ENCODE measurements at regions not wholly inside any gene's neighbourhood (a gene's known extent, or its start where the extent isn't known, plus 50 kb on each side); places are given as distances from the start of the nearest gene placed in this dataset.

- no peak overlapping the region for H3K4me3 ChIP-seq
- in situ Hi-C loops (cut with MboI; ENCODE audit: low pct_unique_long_range_greater_than_20kb in 2 of 9, low sequenced_read_pairs in 9 of 9, unreplicated experiment in 9 of 9): no loop called here
- H3K4me1 ChIP-seq (replicated peaks in 1 of 2): no peaks in the 10 kb centered on the region
- no peak overlapping the region for H3K27ac ChIP-seq
- no peak for ATAC-seq (replicated peaks in 6 of 8)
- 18 to 100% (median 92%) methylated on average over 1 to 3 of the region's 3 CpGs; no CpG with 5 or more reads in 1 of the 10 experiments for WGBS, 10 experiments
Measured at GRCh38 chr5:116905885-116906284, 331.3 kb upstream of the SEMA6A start.

DNA sequence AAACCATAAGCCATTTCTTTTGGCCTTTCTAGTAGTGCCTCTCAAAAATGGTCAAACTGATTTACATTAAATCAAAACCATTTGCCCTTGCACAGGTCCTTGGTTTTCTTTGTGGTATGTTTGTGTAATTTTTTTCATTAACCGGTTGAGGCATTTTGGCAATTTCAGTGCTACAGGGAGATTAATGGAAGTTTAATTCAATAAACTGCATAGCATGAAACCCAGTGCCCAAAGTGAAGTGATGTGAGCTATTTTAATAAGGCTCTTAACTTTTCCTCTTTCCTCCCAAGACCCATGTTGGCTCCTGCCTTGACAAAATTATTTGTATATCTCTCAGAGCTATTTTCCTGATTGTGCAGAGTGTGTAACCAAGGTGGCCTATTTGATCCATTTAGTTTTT lies 326.2 kb upstream of the SEMA6A start:
- in situ Hi-C loops (cut with MboI; ENCODE audit: low pct_unique_long_range_greater_than_20kb in 2 of 9, low sequenced_read_pairs in 9 of 9, unreplicated experiment in 9 of 9): no loop called here
- 0 to 100% (median 72%) methylated on average over 1 of the region's 1 CpG; no CpG with 5 or more reads in 2 of the 10 experiments for WGBS, 10 experiments
- no peak for ATAC-seq (replicated peaks in 6 of 8)
- no peak overlapping the region for H3K27ac ChIP-seq
- no peak overlapping the region for H3K4me3 ChIP-seq
- H3K4me1 ChIP-seq (replicated peaks in 1 of 2): no peaks in the 10 kb centered on the region

GRCh38 chr5:116898917-116899316 lies 324.3 kb upstream of the SEMA6A start:
- WGBS, 10 experiments: 0 to 94% (median 70%) methylated on average over 1 to 2 of the region's 2 CpGs; no CpG with 5 or more reads in 1 of the 10 experiments
- ATAC-seq (replicated peaks in 6 of 8): no peak

GRCh38 chr5:116897291-116897690 lies 322.7 kb upstream of the SEMA6A start:
- H3K27ac ChIP-seq: no peak overlapping the region
- no peak overlapping the region for H3K4me3 ChIP-seq
- WGBS, 10 experiments: 6 to 100% (median 63%) methylated on average over 1 to 3 of the region's 3 CpGs
- H3K4me1 ChIP-seq (replicated peaks in 1 of 2): no peaks in the 10 kb centered on the region
- in situ Hi-C loops (cut with MboI; ENCODE audit: low pct_unique_long_range_greater_than_20kb in 2 of 9, low sequenced_read_pairs in 9 of 9, unreplicated experiment in 9 of 9): no loop called here
- ATAC-seq (replicated peaks in 6 of 8): no peak

More at GRCh38 chr5:116898917-116899316, 324.3 kb upstream of the SEMA6A start:
- no peaks in the 10 kb centered on the region for H3K4me1 ChIP-seq (replicated peaks in 1 of 2)
- H3K4me3 ChIP-seq: no peak overlapping the region
- no peak overlapping the region for H3K27ac ChIP-seq
- in situ Hi-C loops (cut with MboI; ENCODE audit: low pct_unique_long_range_greater_than_20kb in 2 of 9, low sequenced_read_pairs in 9 of 9, unreplicated experiment in 9 of 9): no loop called here

- in situ Hi-C loops (cut with MboI; ENCODE audit: low pct_unique_long_range_greater_than_20kb in 2 of 9, low sequenced_read_pairs in 9 of 9, unreplicated experiment in 9 of 9): no loop called here
Measured at GRCh38 chr5:116896001-116896400, 321.4 kb upstream of the SEMA6A start.

GRCh38 chr5:116892993-116893392 lies 318.4 kb upstream of the SEMA6A start:
- in situ Hi-C loops (cut with MboI; ENCODE audit: low pct_unique_long_range_greater_than_20kb in 2 of 9, low sequenced_read_pairs in 9 of 9, unreplicated experiment in 9 of 9): no loop called here
- ATAC-seq (replicated peaks in 6 of 8): no peak
- no peak overlapping the region for H3K4me3 ChIP-seq
- no peaks in the 10 kb centered on the region for H3K4me1 ChIP-seq (replicated peaks in 1 of 2)
- H3K27ac ChIP-seq: no peak overlapping the region

More at GRCh38 chr5:116896001-116896400, 321.4 kb upstream of the SEMA6A start:
- no peak for ATAC-seq (replicated peaks in 6 of 8)
- Histone ChIP-seq H3K4me3 (no peak overlapping the region), H3K27ac (no peak overlapping the region), H3K4me1 (replicated peaks in 1 of 2) (no peaks in the 10 kb centered on the region)

- Histone ChIP-seq H3K4me3 (no peak overlapping the region), H3K4me1 (replicated peaks in 1 of 2) (no peaks in the 10 kb centered on the region), H3K27ac (no peak overlapping the region)
- 0 to 100% (median 29%) methylated on average over 1 of the region's 1 CpG; no CpG with 5 or more reads in 3 of the 10 experiments for WGBS, 10 experiments
- in situ Hi-C loops (cut with MboI; ENCODE audit: low pct_unique_long_range_greater_than_20kb in 2 of 9, low sequenced_read_pairs in 9 of 9, unreplicated experiment in 9 of 9): no loop called here
- ATAC-seq (replicated peaks in 6 of 8): no peak
Measured at GRCh38 chr5:116887104-116887503, 312.5 kb upstream of the SEMA6A start.

DNA sequence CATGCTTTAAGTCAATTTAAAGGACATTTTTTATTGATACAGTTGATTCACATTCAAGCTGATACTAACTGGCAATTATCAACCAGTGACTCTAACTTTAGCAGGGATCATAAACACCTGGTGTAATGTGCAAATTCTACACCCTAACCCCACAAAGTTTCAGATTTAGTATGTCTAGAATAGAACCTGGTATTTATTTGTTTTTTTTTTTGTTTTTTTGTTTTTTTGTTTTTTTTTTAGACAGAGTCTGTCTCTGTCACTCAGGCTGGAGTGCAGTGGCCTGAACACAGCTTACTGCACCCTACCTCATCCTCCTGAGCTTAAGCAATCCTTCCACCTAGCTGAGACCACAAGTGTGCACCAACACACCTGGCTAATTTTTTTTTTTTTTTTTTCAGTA lies 311.2 kb upstream of the SEMA6A start:
- no peak for ATAC-seq (replicated peaks in 6 of 8)
- no peaks in the 10 kb centered on the region for H3K4me1 ChIP-seq (replicated peaks in 1 of 2)

GRCh38 chr5:116883875-116884274 lies 309.3 kb upstream of the SEMA6A start:
- WGBS, 10 experiments: 36 to 100% (median 98%) methylated on average over 1 to 2 of the region's 2 CpGs; no CpG with 5 or more reads in 2 of the 10 experiments
- no peaks in the 10 kb centered on the region for H3K4me1 ChIP-seq (replicated peaks in 1 of 2)
- no peak overlapping the region for H3K27ac ChIP-seq
- in situ Hi-C loops (cut with MboI; ENCODE audit: low pct_unique_long_range_greater_than_20kb in 2 of 9, low sequenced_read_pairs in 9 of 9, unreplicated experiment in 9 of 9): no loop called here
- no peak for ATAC-seq (replicated peaks in 6 of 8)
- H3K4me3 ChIP-seq: no peak overlapping the region

More for the DNA sequence above, 311.2 kb upstream of the SEMA6A start:
- Histone ChIP-seq H3K4me3 (no peak overlapping the region), H3K27ac (no peak overlapping the region)
- in situ Hi-C loops (cut with MboI; ENCODE audit: low pct_unique_long_range_greater_than_20kb in 2 of 9, low sequenced_read_pairs in 9 of 9, unreplicated experiment in 9 of 9): no loop called here

DNA sequence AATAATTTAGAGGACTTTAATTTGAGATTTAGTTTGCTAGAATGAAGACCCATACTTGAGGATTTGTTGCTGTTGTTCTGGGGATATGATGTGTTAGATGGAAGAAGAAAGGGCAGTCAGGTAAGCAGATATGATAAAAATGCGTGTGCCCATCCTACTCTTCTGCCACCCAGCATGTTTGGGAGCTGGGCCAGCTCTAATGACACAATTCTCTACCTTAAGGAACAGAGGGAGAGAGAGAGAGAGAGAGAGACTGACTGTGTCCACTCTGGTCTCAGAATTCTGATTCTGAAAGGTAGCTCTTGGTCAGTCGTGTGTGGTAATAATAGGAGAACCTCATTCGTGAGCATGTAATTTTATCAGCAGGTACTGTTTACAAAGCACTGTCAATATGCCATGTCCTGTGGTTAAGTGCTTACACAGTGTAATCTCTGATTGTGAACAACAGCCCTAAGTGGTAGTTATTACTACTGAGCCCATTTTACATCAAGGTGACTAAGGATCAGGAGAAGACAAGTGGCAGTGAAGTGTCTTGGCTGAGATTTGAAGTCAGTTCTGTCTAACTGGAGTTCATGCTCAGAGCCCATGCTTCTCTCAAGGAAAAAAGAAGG lies 307.4 kb upstream of the SEMA6A start:
- no peak for ATAC-seq (replicated peaks in 6 of 8)
- no peak overlapping the region for H3K27ac ChIP-seq
- H3K4me3 ChIP-seq: no peak overlapping the region
- in situ Hi-C loops (cut with MboI; ENCODE audit: low pct_unique_long_range_greater_than_20kb in 2 of 9, low sequenced_read_pairs in 9 of 9, unreplicated experiment in 9 of 9): no loop called here
- H3K4me1 ChIP-seq (replicated peaks in 1 of 2): no peaks in the 10 kb centered on the region
- 0 to 89% (median 80%) methylated on average over 1 to 3 of the region's 3 CpGs; no CpG with 5 or more reads in 1 of the 10 experiments for WGBS, 10 experiments

DNA sequence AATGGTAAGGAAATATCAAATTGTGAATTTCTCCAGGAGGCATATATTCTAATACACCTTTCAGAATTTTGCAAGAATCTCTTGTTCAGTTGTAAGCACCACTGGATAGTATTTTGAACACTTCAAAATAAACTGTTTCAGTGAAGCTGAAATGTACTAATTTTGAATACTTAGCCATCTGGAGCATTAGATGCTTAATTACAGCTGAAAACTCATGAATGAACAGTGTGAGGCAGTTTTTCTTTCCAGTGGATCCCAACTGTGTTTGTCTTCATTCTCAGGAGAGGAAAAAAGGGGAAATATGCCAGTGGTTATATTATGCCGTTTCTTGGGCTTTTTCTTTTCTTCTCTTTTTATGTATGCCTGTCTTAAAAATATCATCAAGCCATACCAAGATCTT lies 306.0 kb upstream of the SEMA6A start:
- 9 to 100% (median 88%) methylated on average over 1 of the region's 1 CpG; no CpG with 5 or more reads in 2 of the 10 experiments for WGBS, 10 experiments
- ATAC-seq (replicated peaks in 6 of 8): no peak
- Histone ChIP-seq H3K4me1 (replicated peaks in 1 of 2) (peaks cover 0 to 2% of the 10 kb centered on the region in 2 donors), H3K4me3 (no peak overlapping the region), H3K27ac (no peak overlapping the region)
- in situ Hi-C loops (cut with MboI; ENCODE audit: low pct_unique_long_range_greater_than_20kb in 2 of 9, low sequenced_read_pairs in 9 of 9, unreplicated experiment in 9 of 9): no loop called here

GRCh38 chr5:116880150-116880549 lies 305.5 kb upstream of the SEMA6A start:
- Histone ChIP-seq H3K27ac (no peak overlapping the region), H3K4me3 (no peak overlapping the region), H3K4me1 (replicated peaks in 1 of 2) (peaks cover 0 to 2% of the 10 kb centered on the region in 2 donors)
- in situ Hi-C loops (cut with MboI; ENCODE audit: low pct_unique_long_range_greater_than_20kb in 2 of 9, low sequenced_read_pairs in 9 of 9, unreplicated experiment in 9 of 9): no loop called here
- no peak for ATAC-seq (replicated peaks in 6 of 8)

DNA sequence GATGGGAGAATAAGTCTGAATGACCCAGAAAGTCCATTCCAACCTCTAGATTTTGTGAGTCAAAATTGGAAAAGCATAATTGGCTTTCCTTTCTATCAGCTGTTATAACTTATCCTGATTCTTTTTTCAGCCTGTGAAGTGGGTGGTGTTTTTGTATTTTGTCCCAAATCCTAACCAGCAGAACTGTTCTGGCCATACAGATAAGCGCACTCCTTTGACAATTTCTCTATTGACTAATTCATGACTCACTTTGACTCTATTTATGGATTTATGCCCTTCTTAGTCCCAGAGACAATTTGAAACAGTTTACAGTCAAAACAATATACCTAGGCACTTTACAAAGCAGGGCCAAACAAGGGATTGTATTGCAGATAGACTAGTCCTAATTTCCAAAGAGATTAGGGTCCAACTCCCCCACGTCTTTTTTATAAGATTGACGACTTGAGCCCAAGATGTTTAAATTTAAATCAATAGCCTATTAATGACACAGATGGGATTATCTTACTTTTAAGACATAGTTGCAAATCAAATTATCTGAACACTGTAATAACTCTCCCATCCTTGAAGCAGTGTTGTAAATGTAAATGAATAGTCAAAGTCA lies 301.7 kb upstream of the SEMA6A start:
- WGBS, 10 experiments: 0 to 100% (median 88%) methylated on average over 1 to 3 of the region's 3 CpGs; no CpG with 5 or more reads in 2 of the 10 experiments
- Histone ChIP-seq H3K27ac (no peak overlapping the region), H3K4me1 (replicated peaks in 1 of 2) (peaks cover 0 to 2% of the 10 kb centered on the region in 2 donors), H3K4me3 (no peak overlapping the region)
- ATAC-seq (replicated peaks in 6 of 8): no peak
- in situ Hi-C loops (cut with MboI; ENCODE audit: low pct_unique_long_range_greater_than_20kb in 2 of 9, low sequenced_read_pairs in 9 of 9, unreplicated experiment in 9 of 9): no loop called here

GRCh38 chr5:116872986-116873385 lies 298.4 kb upstream of the SEMA6A start:
- ATAC-seq (replicated peaks in 6 of 8): no peak

More at GRCh38 chr5:116872986-116873385, 298.4 kb upstream of the SEMA6A start:
- H3K4me3 ChIP-seq: no peak overlapping the region
- 0 to 100% (median 84%) methylated on average over 1 of the region's 1 CpG for WGBS, 10 experiments
- peaks cover 0 to 2% of the 10 kb centered on the region in 2 donors for H3K4me1 ChIP-seq (replicated peaks in 1 of 2)
- in situ Hi-C loops (cut with MboI; ENCODE audit: low pct_unique_long_range_greater_than_20kb in 2 of 9, low sequenced_read_pairs in 9 of 9, unreplicated experiment in 9 of 9): no loop called here
- H3K27ac ChIP-seq: no peak overlapping the region

All from motor neuron (in vitro differentiated cells).